HepG2 (cell line): ENCODE measurements at regions not wholly inside any gene's neighbourhood (a gene's known extent, or its start where the extent isn't known, plus 50 kb on each side); places are given as distances from the start of the nearest gene placed in this dataset.

Source experiments
- ATAC-seq: fragments of 200-7000 bp; cut with Tn5 transposase; 3 replicates; pipeline ENCODE4 v1.9.1; 2020; ENCODE audit warnings: mild to moderate bottlenecking, moderate library complexity
- BruUV-seq: library from RNA; stranded (reverse); fragments of 400-500 nt; replicated peaks from 2 replicates; lab custom pipeline; 2021; lab: Mats Ljungman, UMichigan
- CTCF ChIA-PET: fragments of 300-600 bp; formaldehyde crosslinking; extraction: SDS; loops from one replicate; lab custom pipeline; 2021; ENCODE audit warnings: low total read pairs, inconsistent platforms, low intra/inter-chr PET ratio; lab: Yijun Ruan, JAX
- POLR2A ChIA-PET: fragments of 350-600 bp; sonication (Branson Sonifier 250); formaldehyde crosslinking; loops from one replicate; lab custom pipeline; 2020; ENCODE audit warnings: antibody characterized with exemption, inconsistent platforms; lab: Yijun Ruan, JAX
- DNase-seq: peaks from one replicate; pipeline ENCODE4 v3.0.0-alpha.2; 2015; ENCODE audit warnings: low spot score
- FAIRE-seq: peaks from 3 replicates; lab custom pipeline; 2011; peaks lifted over from hg19 to GRCh38; lab: Jason Lieb, UNC
- H2AFZ ChIP-seq: one replicate; pipeline ENCODE4 v1.6.1; 2011; ENCODE audit warnings: low read length, inconsistent platforms
- H3K27ac ChIP-seq: fragments of 300-600 bp; 3 replicates; pipeline ENCODE4 v1.8.0; 2011; ENCODE audit warnings: mixed run types, mild to moderate bottlenecking, mixed read lengths, low read length, inconsistent platforms; ENCODE audit not compliant: insufficient read depth; ENCODE audit errors: extremely low read length
- H3K27me3 ChIP-seq, 2 experiments: fragments of 200-600 bp in 1 of 2; 2 replicates in 1 of 2; 3 replicates in 1 of 2; pipeline versions ENCODE4 v1.6.0 to v1.8.0; 2011; ENCODE audit warnings: low read length in 2 of 2, mild to moderate bottlenecking in 2 of 2, moderate library complexity in 2 of 2, inconsistent platforms in 1 of 2; ENCODE audit not compliant: insufficient read depth in 2 of 2, control insufficient read depth in 1 of 2
- H3K36me3 ChIP-seq, 2 experiments: fragments of 200-600 bp in 1 of 2; replicated peaks in 1 of 2; 2 replicates in 1 of 2; 3 replicates in 1 of 2; pipeline versions ENCODE4 v1.5.1 to v1.8.0; 2011; ENCODE audit warnings: low read length in 2 of 2, inconsistent platforms in 1 of 2; ENCODE audit not compliant: insufficient read depth in 2 of 2, control insufficient read depth in 1 of 2
- H3K4me1 ChIP-seq: 2 replicates; pipeline ENCODE4 v1.5.1; 2012; ENCODE audit warnings: low read length, inconsistent platforms; ENCODE audit not compliant: insufficient read depth
- H3K4me2 ChIP-seq: 2 replicates; pipeline ENCODE4 v1.6.0; 2011; ENCODE audit warnings: low read depth, low read length, inconsistent platforms
- H3K4me3 ChIP-seq, 3 experiments: fragments of 200-600 bp in 1 of 3; sonication (generic), shearing (Covaris generic) in 1 of 3; replicated peaks in 1 of 3; 2 replicates each; pipeline ENCODE4 v1.5.1; 2011 to 2016; ENCODE audit warnings: low read length in 3 of 3, inconsistent platforms in 2 of 3, low read depth in 2 of 3, mild to moderate bottlenecking in 2 of 3, control low read depth in 1 of 3, mixed read lengths in 1 of 3; ENCODE audit not compliant: insufficient read depth in 1 of 3
- H3K79me2 ChIP-seq: one replicate; pipeline ENCODE4 v1.6.1; 2011; ENCODE audit warnings: low read length, inconsistent platforms; ENCODE audit not compliant: insufficient read depth
- H3K9ac ChIP-seq: 2 replicates; pipeline ENCODE4 v1.6.0; 2011; ENCODE audit warnings: mild to moderate bottlenecking, low read depth, low read length, inconsistent platforms; ENCODE audit not compliant: insufficient read depth
- H3K9me3 ChIP-seq: 2 replicates; pipeline ENCODE4 v1.5.1; 2012; ENCODE audit warnings: mild to moderate bottlenecking, low read length
- H4K20me1 ChIP-seq: 2 replicates; pipeline ENCODE4 v1.6.0; 2011; ENCODE audit warnings: inconsistent platforms, mild to moderate bottlenecking, low read length, moderate library complexity; ENCODE audit not compliant: insufficient read depth
- ELF3 ChIP-seq: IDR thresholded peaks from 2 replicates; pipeline ENCODE4 v1.6.1; 2016; ENCODE audit warnings: missing genetic modification reagents, missing compliant biosample characterization
- HNRNPL ChIP-seq: fragments of 200-400 bp; formaldehyde crosslinking; IDR thresholded peaks from 2 replicates; pipeline ENCODE4 v1.6.1; 2017; ENCODE audit warnings: mild to moderate bottlenecking, low read depth, low read length
- NR0B2 ChIP-seq: sonication (generic); formaldehyde crosslinking; IDR thresholded peaks from 2 replicates; pipeline ENCODE4 v1.4.0; 2020; ENCODE audit warnings: mild to moderate bottlenecking, missing genetic modification reagents
- PRMT3 ChIP-seq: sonication (generic); formaldehyde crosslinking; IDR thresholded peaks from 2 replicates; pipeline ENCODE4 v1.8.1; 2022; ENCODE audit warnings: low read depth, mild to moderate bottlenecking, moderate library complexity, missing genetic modification reagents, borderline replicate concordance
- TAF15 ChIP-seq: fragments of 200-400 bp; formaldehyde crosslinking; IDR thresholded peaks from one replicate; pipeline ENCODE4 v1.6.1; 2018; ENCODE audit warnings: mild to moderate bottlenecking, low read depth, low read length; ENCODE audit not compliant: poor library complexity, severe bottlenecking
- ZBTB8A ChIP-seq: sonication (generic); formaldehyde crosslinking; IDR thresholded peaks from 2 replicates; pipeline ENCODE4 v1.4.0; 2020; ENCODE audit warnings: mild to moderate bottlenecking, low read depth, missing genetic modification reagents, borderline replicate concordance
- ZNF329 ChIP-seq: sonication (generic); formaldehyde crosslinking; IDR thresholded peaks from 2 replicates; pipeline ENCODE4 v1.9.0; 2021; ENCODE audit warnings: low read depth, mild to moderate bottlenecking, missing genetic modification reagents
- ZNF761 ChIP-seq: sonication (generic); formaldehyde crosslinking; conservative IDR thresholded peaks from 2 replicates; pipeline ENCODE4 v1.4.0; 2020; ENCODE audit warnings: mild to moderate bottlenecking, missing genetic modification reagents
- ZNF883 ChIP-seq: sonication (generic); formaldehyde crosslinking; IDR thresholded peaks from 2 replicates; pipeline ENCODE4 v1.5.1; 2020; ENCODE audit warnings: mild to moderate bottlenecking, missing genetic modification reagents; ENCODE audit errors: not compliant biosample characterization
- WGBS: methylation state at CpG from one replicate; pipeline ENCODE4 v1.1.6; 2017; ENCODE audit warnings: low lambda C conversion rate; 5-methylcytosine and 5-hydroxymethylcytosine counted together
- in situ Hi-C: cut with HindIII; loops from 2 replicates; pipeline ENCODE4 v1.10.0; 2017; ENCODE audit warnings: low pct_unique_long_range_greater_than_20kb; ENCODE audit not compliant: extremely low pct_ligation_motif_present
- intact Hi-C: fragments of 100-400 bp; cut with micrococcal nuclease; formaldehyde crosslinking; loops from one replicate; pipeline ENCODE4 v1.10.0; 2022; ENCODE audit not compliant: unreplicated experiment

- H3K4me1 ChIP-seq: no peaks in the 10 kb centered on the region
- H4K20me1 ChIP-seq: no peaks in the 10 kb centered on the region
- intact Hi-C loops: no loop called here
- DNase-seq: no peak
- no peaks in the 10 kb centered on the region for H3K36me3 ChIP-seq
- WGBS: under 1% methylated on average over 3 of the region's 3 CpGs
- POLR2A ChIA-PET: no interaction called here
- CTCF ChIA-PET: no interaction called here
- in situ Hi-C loops: no loop called here
- no peak overlapping the region for H3K9ac ChIP-seq
- FAIRE-seq: no peak
- ATAC-seq: no peak
- no peak overlapping the region for H2AFZ ChIP-seq
- no peak overlapping the region for H3K4me3 ChIP-seq
- H3K4me2 ChIP-seq: no peak overlapping the region
- BruUV-seq: no TSS peak
- TF ChIP-seq ZNF329 (CRISPR knock-in tag): no peak
- TF ChIP-seq NR0B2: no peak
- TF ChIP-seq ELF3 (CRISPR knock-in tag): no peak
- TF ChIP-seq HNRNPL: no peak
- H3K9me3 ChIP-seq: peaks cover 73% of the 10 kb centered on the region
- no peak overlapping the region for H3K27ac ChIP-seq
- no peaks in the 10 kb centered on the region for H3K27me3 ChIP-seq
- H3K79me2 ChIP-seq: no peaks in the 10 kb centered on the region
These were observed 412.1 kb downstream of the KCNJ2 start for GRCh38 chr17:70581459-70581858.

- DNase-seq: no peak
- Histone ChIP-seq H3K4me2 (no peak overlapping the region), H3K36me3 (no peaks in the 10 kb centered on the region), H3K9me3 (peaks cover 69% of the 10 kb centered on the region), H3K4me1 (no peaks in the 10 kb centered on the region), H3K79me2 (no peaks in the 10 kb centered on the region), H3K27ac (no peak overlapping the region), H2AFZ (no peak overlapping the region), H4K20me1 (no peaks in the 10 kb centered on the region), H3K4me3 (no peak overlapping the region), H3K9ac (no peak overlapping the region), H3K27me3 (no peaks in the 10 kb centered on the region)
- no peak for TF ChIP-seq ZNF883
- TF ChIP-seq PRMT3 (CRISPR knock-in tag): no peak
- TF ChIP-seq TAF15: no peak
- no peak for TF ChIP-seq ZBTB8A (CRISPR knock-in tag)
- no peak for TF ChIP-seq ZNF761
- ChIA-PET POLR2A (no interaction called here), CTCF (no interaction called here)
- ATAC-seq: no peak
- no peak for FAIRE-seq
- 3% methylated on average over 1 of the region's 1 CpG for WGBS
- intact Hi-C loops: no loop called here
- BruUV-seq: no TSS peak
- in situ Hi-C loops: no loop called here
These were observed 413.4 kb downstream of the KCNJ2 start for GRCh38 chr17:70582777-70583176.
